GM12878 (cell line): ENCODE measurements at regions not wholly inside any gene's neighbourhood (a gene's known extent, or its start where the extent isn't known, plus 50 kb on each side); places are given as distances from the start of the nearest gene placed in this dataset.

Source experiments
- ATAC-seq: fragments of 200-7000 bp; cut with Tn5 transposase; 3 replicates; pipeline ENCODE4 v1.9.1; 2020; ENCODE audit warnings: mild to moderate bottlenecking, moderate library complexity
- BruUV-seq: library from RNA; stranded (reverse); fragments of 400-500 nt; replicated peaks from 2 replicates; lab custom pipeline; 2021; lab: Mats Ljungman, UMichigan
- CTCF ChIA-PET: fragments of 300-600 bp; sonication (Branson Sonifier 250); formaldehyde crosslinking; extraction: SDS; loops from one replicate; lab custom pipeline; 2021; ENCODE audit warnings: inconsistent platforms; lab: Yijun Ruan, JAX
- POLR2A ChIA-PET: fragments of 350-600 bp; formaldehyde crosslinking; extraction: SDS; loops from one replicate; lab custom pipeline; 2021; ENCODE audit warnings: inconsistent platforms; lab: Charles Lee
- RAD21 ChIA-PET: fragments of 300-600 bp; sonication (Branson Sonifier 250); formaldehyde crosslinking; loops from one replicate; lab custom pipeline; 2023; ENCODE audit warnings: antibody characterized with exemption; ENCODE audit not compliant: unreplicated experiment; lab: Charles Lee
- SMC1A ChIA-PET: fragments of 300-600 bp; sonication (Branson Sonifier 250); formaldehyde crosslinking; loops from one replicate; lab custom pipeline; 2023; ENCODE audit not compliant: unreplicated experiment, uncharacterized antibody; lab: Charles Lee
- DNase-seq: peaks from one replicate; pipeline ENCODE4 v3.0.0-alpha.2; 2011; ENCODE audit warnings: low read depth, low spot score
- FAIRE-seq: peaks from 3 replicates; lab custom pipeline; 2011; peaks lifted over from hg19 to GRCh38; lab: Jason Lieb, UNC
- H2AFZ ChIP-seq: 2 replicates; pipeline ENCODE4 v1.6.0; 2011; ENCODE audit warnings: low read depth, low read length, control low read depth; ENCODE audit not compliant: control insufficient read depth
- H3K27ac ChIP-seq: 2 replicates; pipeline ENCODE4 v1.5.1; 2011; ENCODE audit warnings: control low read depth; ENCODE audit not compliant: control insufficient read depth, insufficient read depth
- H3K27me3 ChIP-seq, 2 experiments: replicated peaks in 1 of 2; 2 replicates each; pipeline versions ENCODE4 v1.6.0 to v1.6.1; 2011; ENCODE audit warnings: low read length in 1 of 2; ENCODE audit not compliant: control insufficient read depth in 2 of 2, insufficient read depth in 2 of 2
- H3K36me3 ChIP-seq, 2 experiments: 2 replicates each; pipeline ENCODE4 v1.5.1; 2011; ENCODE audit warnings: low read length in 1 of 2; ENCODE audit not compliant: control insufficient read depth in 2 of 2, insufficient read depth in 2 of 2
- H3K4me1 ChIP-seq: 2 replicates; pipeline ENCODE4 v1.6.1; 2011; ENCODE audit warnings: mild to moderate bottlenecking, low read length, moderate library complexity, mixed read lengths; ENCODE audit not compliant: control insufficient read depth, insufficient read depth
- H3K4me2 ChIP-seq: 2 replicates; pipeline ENCODE4 v1.6.0; 2011; ENCODE audit warnings: control low read depth; ENCODE audit not compliant: control insufficient read depth, insufficient read depth
- H3K4me3 ChIP-seq: fragments of 200-600 bp; sonication (generic); 2 replicates; pipeline ENCODE4 v1.5.1; 2016
- H3K79me2 ChIP-seq: 2 replicates; pipeline ENCODE4 v1.6.0; 2011; ENCODE audit warnings: low read length; ENCODE audit not compliant: control insufficient read depth, insufficient read depth
- H3K9ac ChIP-seq: 2 replicates; pipeline ENCODE4 v1.8.0; 2011; ENCODE audit warnings: low read length, control low read depth, mixed read lengths; ENCODE audit not compliant: control insufficient read depth, insufficient read depth
- H3K9me3 ChIP-seq: replicated peaks from 3 replicates; pipeline ENCODE4 v1.5.1; 2011; ENCODE audit warnings: mild to moderate bottlenecking, low read length; ENCODE audit not compliant: control insufficient read depth, insufficient read depth
- H4K20me1 ChIP-seq: 2 replicates; pipeline ENCODE4 v1.6.0; 2011; ENCODE audit not compliant: control insufficient read depth, insufficient read depth
- BCL3 ChIP-seq: IDR thresholded peaks from 2 replicates; pipeline ENCODE4 v1.6.1; 2011; ENCODE audit warnings: borderline replicate concordance, low read depth, mild to moderate bottlenecking, moderate library complexity, low read length; ENCODE audit not compliant: insufficient read depth, poor library complexity, severe bottlenecking
- BMI1 ChIP-seq: fragments of 450-650 bp; IDR thresholded peaks from 2 replicates; pipeline ENCODE4 v1.6.1; 2016; ENCODE audit warnings: mild to moderate bottlenecking, moderate library complexity, borderline replicate concordance
- ELK1 ChIP-seq: IDR thresholded peaks from 2 replicates; pipeline ENCODE4 v1.6.1; 2012; ENCODE audit warnings: low read depth, low read length, improper control_type of control experiment
- GABPA ChIP-seq: IDR thresholded peaks from 2 replicates; pipeline ENCODE4 v1.6.1; 2014; ENCODE audit warnings: antibody characterized with exemption, low read depth, mild to moderate bottlenecking, inconsistent platforms
- HDAC6 ChIP-seq: fragments of 200-600 bp; sonication (generic); IDR thresholded peaks from one replicate; pipeline ENCODE4 v1.8.0; 2017; ENCODE audit warnings: antibody characterized with exemption; ENCODE audit not compliant: unreplicated experiment
- HDGF ChIP-seq: fragments of 450-650 bp; IDR thresholded peaks from 2 replicates; pipeline ENCODE4 v1.6.1; 2016; ENCODE audit warnings: antibody characterized with exemption
- IKZF1 ChIP-seq: fragments of 450-650 bp; conservative IDR thresholded peaks from 2 replicates; pipeline ENCODE4 v1.6.1; 2017; ENCODE audit warnings: antibody characterized with exemption, mild to moderate bottlenecking
- IRF4 ChIP-seq: IDR thresholded peaks from 2 replicates; pipeline ENCODE4 v1.6.1; 2011; ENCODE audit warnings: low read depth, low read length
- NFYA ChIP-seq: IDR thresholded peaks from 2 replicates; pipeline ENCODE4 v1.6.1; 2011; ENCODE audit warnings: low read depth, mild to moderate bottlenecking, low read length, improper control_type of control experiment, borderline replicate concordance
- NR2C2 ChIP-seq: IDR thresholded peaks from 2 replicates; pipeline ENCODE4 v1.6.1; 2011; ENCODE audit warnings: borderline replicate concordance, low read depth; ENCODE audit not compliant: control insufficient read depth, insufficient read length
- PAX8 ChIP-seq: fragments of 450-650 bp; IDR thresholded peaks from 2 replicates; pipeline ENCODE4 v1.6.1; 2017; ENCODE audit warnings: mild to moderate bottlenecking, moderate library complexity
- RBBP5 ChIP-seq: fragments of 200-600 bp; sonication (generic); conservative IDR thresholded peaks from 2 replicates; pipeline ENCODE4 v1.6.1; 2016
- SPI1 ChIP-seq: IDR thresholded peaks from 2 replicates; pipeline ENCODE4 v1.6.1; 2011; ENCODE audit warnings: low read depth, mild to moderate bottlenecking, low read length, moderate library complexity, borderline replicate concordance; ENCODE audit not compliant: insufficient read depth
- SREBF1 ChIP-seq: IDR thresholded peaks from 2 replicates; pipeline ENCODE4 v1.6.1; 2012; ENCODE audit warnings: mild to moderate bottlenecking, low read length
- TBL1XR1 ChIP-seq: IDR thresholded peaks from 2 replicates; pipeline ENCODE4 v1.6.1; 2012; ENCODE audit warnings: low read depth, low read length, improper control_type of control experiment
- TCF3 ChIP-seq: IDR thresholded peaks from 2 replicates; pipeline ENCODE4 v1.6.1; 2012; ENCODE audit warnings: low read depth, mild to moderate bottlenecking, low read length, borderline replicate concordance; ENCODE audit not compliant: insufficient read depth
- YY1 ChIP-seq: IDR thresholded peaks from 2 replicates; pipeline ENCODE4 v1.6.1; 2011; ENCODE audit warnings: low read depth, mild to moderate bottlenecking, low read length
- ZBTB11 ChIP-seq: fragments of 450-650 bp; formaldehyde crosslinking; IDR thresholded peaks from 2 replicates; pipeline ENCODE4 v1.5.0; 2022; ENCODE audit warnings: mild to moderate bottlenecking, missing genetic modification characterization
- ZNF274 ChIP-seq: IDR thresholded peaks from one replicate; pipeline ENCODE4 v1.8.0; 2011; ENCODE audit not compliant: insufficient read length, insufficient read depth
- ZNF384 ChIP-seq: IDR thresholded peaks from 2 replicates; pipeline ENCODE4 v1.6.1; 2012; ENCODE audit warnings: low read depth, mild to moderate bottlenecking, low read length, improper control_type of control experiment, borderline replicate concordance
- WGBS: methylation state at CpG from one replicate; pipeline ENCODE4 v1.1.6; 2016; ENCODE audit warnings: low lambda C conversion rate; ENCODE audit not compliant: insufficient replicate concordance, insufficient coverage; ENCODE audit errors: missing lambda C conversion rate; 5-methylcytosine and 5-hydroxymethylcytosine counted together
- in situ Hi-C: fragments of 300-500 bp; cut with MboI; formaldehyde crosslinking; loops from 9 replicates; pipeline ENCODE4 v1.14.3; 2018; ENCODE audit warnings: mixed read lengths
- intact Hi-C: fragments of 100-400 bp; cut with micrococcal nuclease; formaldehyde crosslinking; loops from one replicate; pipeline ENCODE4 v1.14.2; 2022; ENCODE audit not compliant: unreplicated experiment

GRCh38 chr7:81244224-81244623 is 325.4 kb upstream of the SEMA3C start:
- DNase-seq: no peak
- H3K27me3 ChIP-seq: no peaks in the 10 kb centered on the region
- TF ChIP-seq ELK1 (no peak), YY1 (no peak), SREBF1 (no peak), ZNF384 (no peak), PAX8 (no peak), IKZF1 (no peak), RBBP5 (no peak), HDAC6 (no peak), ZNF274 (no peak), IRF4 (no peak), HDGF (no peak), NR2C2 (no peak), TBL1XR1 (no peak), BMI1 (no peak), BCL3 (no peak), SPI1 (no peak), NFYA (no peak), ZBTB11 (CRISPR knock-in tag) (no peak), GABPA (no peak), TCF3 (no peak)
- WGBS: 70% methylated on average over 3 of the region's 3 CpGs
- no peak overlapping the region for H3K4me3 ChIP-seq
- H4K20me1 ChIP-seq: no peaks in the 10 kb centered on the region
- H2AFZ ChIP-seq: no peak overlapping the region
- H3K9ac ChIP-seq: no peak overlapping the region
- in situ Hi-C loops: no loop called here
- H3K79me2 ChIP-seq: no peaks in the 10 kb centered on the region
- no peak overlapping the region for H3K4me2 ChIP-seq
- no peak for ATAC-seq
- intact Hi-C loops: no loop called here
- no peak for FAIRE-seq
- no peaks in the 10 kb centered on the region for H3K9me3 ChIP-seq
- H3K4me1 ChIP-seq: no peaks in the 10 kb centered on the region
- no peak overlapping the region for H3K27ac ChIP-seq
- CTCF ChIA-PET: interaction anchor here (0.7 kb wide), 1 partner anchor 226 kb away, joined by 3 read pairs; no protein-coding TSS in a partner anchor
- RAD21 ChIA-PET: no interaction called here
- no TSS peak for BruUV-seq
- POLR2A ChIA-PET: no interaction called here
- SMC1A ChIA-PET: no interaction called here
- no peaks in the 10 kb centered on the region for H3K36me3 ChIP-seq
